ENCODE measurements at regions not wholly inside any gene's neighbourhood (a gene's known extent, or its start where the extent isn't known, plus 50 kb on each side); places are given as distances from the start of the nearest gene placed in this dataset.

GRCh38 chr1:189149547-189150375, 1327.9 kb downstream of the BRINP3 start:
- H3K4me3 ChIP-seq (ENCODE audit: low read length), result no peak overlapping the region
- H4K20me1 ChIP-seq (ENCODE audit: insufficient read depth), result no peaks in the 10 kb centered on the region
- no peaks in the 10 kb centered on the region for H3K79me2 ChIP-seq (replicated peaks; ENCODE audit: insufficient read depth, low read length)
- no peaks in the 10 kb centered on the region for H3F3A ChIP-seq (ENCODE audit: insufficient read depth, low read length, poor library complexity, severe bottlenecking)
- H3K36me3 ChIP-seq (ENCODE audit: insufficient read depth, low read length), result no peaks in the 10 kb centered on the region
- no peaks in the 10 kb centered on the region for H3K9me3 ChIP-seq (ENCODE audit: low read length)
- H3K9ac ChIP-seq (ENCODE audit: low read length), result no peak overlapping the region
- H3K4me2 ChIP-seq (ENCODE audit: low read length), result no peak overlapping the region
- H3K9me2 ChIP-seq (ENCODE audit: insufficient read depth, low read length), result no peaks in the 10 kb centered on the region
- H3K27ac ChIP-seq (ENCODE audit: low read length), result no peak overlapping the region
- H3K27me3 ChIP-seq (ENCODE audit: insufficient read depth, low read depth, low read length), result no peaks in the 10 kb centered on the region
- TF ChIP-seq REST (IDR thresholded peaks at IDR 0.05; ENCODE audit: borderline replicate concordance) (no peak), CTCF (IDR thresholded peaks at IDR 0.05; ENCODE audit: poor library complexity, severe bottlenecking) (no peak), MXI1 (conservative IDR thresholded peaks at IDR 0.05; ENCODE audit: poor library complexity, severe bottlenecking) (no peak), EP300 (conservative IDR thresholded peaks at IDR 0.05; ENCODE audit: poor library complexity, severe bottlenecking) (no peak), SMC3 (conservative IDR thresholded peaks at IDR 0.05; ENCODE audit: poor library complexity) (no peak), TAF1 (IDR thresholded peaks at IDR 0.05; ENCODE audit: low read depth) (no peak), POLR2AphosphoS5 (IDR thresholded peaks at IDR 0.05) (no peak), RAD21 (conservative IDR thresholded peaks at IDR 0.05) (no peak), EZH2 (IDR thresholded peaks at IDR 0.05; ENCODE audit: borderline replicate concordance, insufficient read depth, low read length, poor library complexity, severe bottlenecking) (no peak)
- no peak overlapping the region for H2AFZ ChIP-seq (ENCODE audit: low read depth, low read length)

GRCh38 chr1:189150624-189151023, 1327.0 kb downstream of the BRINP3 start:
- TF ChIP-seq CTCF (IDR thresholded peaks at IDR 0.05; ENCODE audit: poor library complexity, severe bottlenecking) (no peak), REST (IDR thresholded peaks at IDR 0.05; ENCODE audit: borderline replicate concordance) (no peak), EP300 (conservative IDR thresholded peaks at IDR 0.05; ENCODE audit: poor library complexity, severe bottlenecking) (no peak), SMC3 (conservative IDR thresholded peaks at IDR 0.05; ENCODE audit: poor library complexity) (no peak), EZH2 (IDR thresholded peaks at IDR 0.05; ENCODE audit: borderline replicate concordance, insufficient read depth, low read length, poor library complexity, severe bottlenecking) (no peak), TAF1 (IDR thresholded peaks at IDR 0.05; ENCODE audit: low read depth) (no peak), POLR2AphosphoS5 (IDR thresholded peaks at IDR 0.05) (no peak), MXI1 (conservative IDR thresholded peaks at IDR 0.05; ENCODE audit: poor library complexity, severe bottlenecking) (no peak), RAD21 (conservative IDR thresholded peaks at IDR 0.05) (no peak)
- H3K27me3 ChIP-seq (ENCODE audit: insufficient read depth, low read depth, low read length), result no peaks in the 10 kb centered on the region
- no peak overlapping the region for H3K4me2 ChIP-seq (ENCODE audit: low read length)
- no peaks in the 10 kb centered on the region for H4K20me1 ChIP-seq (ENCODE audit: insufficient read depth)
- H3K9me3 ChIP-seq (ENCODE audit: low read length), result no peaks in the 10 kb centered on the region
- no peak overlapping the region for H2AFZ ChIP-seq (ENCODE audit: low read depth, low read length)
- no peaks in the 10 kb centered on the region for H3K79me2 ChIP-seq (replicated peaks; ENCODE audit: insufficient read depth, low read length)
- H3F3A ChIP-seq (ENCODE audit: insufficient read depth, low read length, poor library complexity, severe bottlenecking), result no peaks in the 10 kb centered on the region
- H3K4me3 ChIP-seq (ENCODE audit: low read length), result no peak overlapping the region
- no peaks in the 10 kb centered on the region for H3K36me3 ChIP-seq (ENCODE audit: insufficient read depth, low read length)
- no peak overlapping the region for H3K27ac ChIP-seq (ENCODE audit: low read length)
- H3K9ac ChIP-seq (ENCODE audit: low read length), result no peak overlapping the region
- no peaks in the 10 kb centered on the region for H3K9me2 ChIP-seq (ENCODE audit: insufficient read depth, low read length)
